Fibroblast of lung (primary cell): ENCODE measurements at regions not wholly inside any gene's neighbourhood (a gene's known extent, or its start where the extent isn't known, plus 50 kb on each side); places are given as distances from the start of the nearest gene placed in this dataset.

ENCODE experiments used
- EZH2 ChIP-seq: IDR thresholded peaks from 2 replicates; pipeline ENCODE4 v1.5.1; 2012; ENCODE audit warnings: low read length, control low read depth, mild to moderate bottlenecking; ENCODE audit errors: missing control alignments
- TF ChIP-seq, protein P1 (sequence below), 2 donors: IDR thresholded peaks in 1 of 2; conservative IDR thresholded peaks in 1 of 2; 1 replicate in 1 of 2; 2 replicates in 1 of 2; pipeline ENCODE4 v1.5.1; 2011 to 2012; ENCODE audit warnings: low read length in 2 of 2, control low read depth in 1 of 2, inconsistent platforms in 1 of 2, low read depth in 1 of 2, mild to moderate bottlenecking in 1 of 2

DNA sequence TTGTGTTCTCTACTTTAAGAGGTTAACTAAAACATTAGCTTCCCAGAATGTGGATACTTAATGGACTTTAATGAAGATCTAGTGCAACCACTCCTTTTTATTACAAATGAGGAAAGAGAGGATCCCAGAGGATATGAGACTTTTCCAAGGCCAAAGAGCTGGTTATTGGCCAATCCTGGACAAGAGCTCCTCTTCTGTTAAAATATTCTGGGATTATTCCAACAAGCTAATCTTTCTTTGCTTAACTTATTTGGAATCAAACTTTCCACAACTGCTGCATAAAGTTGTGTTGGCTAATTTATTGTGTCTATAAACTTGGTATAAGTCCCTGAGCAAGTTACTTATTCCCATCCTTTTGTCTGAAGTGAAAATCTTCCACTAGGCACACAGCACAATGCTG is 174.2 kb upstream of the HCCS start:
- TF ChIP-seq, protein P1, sequence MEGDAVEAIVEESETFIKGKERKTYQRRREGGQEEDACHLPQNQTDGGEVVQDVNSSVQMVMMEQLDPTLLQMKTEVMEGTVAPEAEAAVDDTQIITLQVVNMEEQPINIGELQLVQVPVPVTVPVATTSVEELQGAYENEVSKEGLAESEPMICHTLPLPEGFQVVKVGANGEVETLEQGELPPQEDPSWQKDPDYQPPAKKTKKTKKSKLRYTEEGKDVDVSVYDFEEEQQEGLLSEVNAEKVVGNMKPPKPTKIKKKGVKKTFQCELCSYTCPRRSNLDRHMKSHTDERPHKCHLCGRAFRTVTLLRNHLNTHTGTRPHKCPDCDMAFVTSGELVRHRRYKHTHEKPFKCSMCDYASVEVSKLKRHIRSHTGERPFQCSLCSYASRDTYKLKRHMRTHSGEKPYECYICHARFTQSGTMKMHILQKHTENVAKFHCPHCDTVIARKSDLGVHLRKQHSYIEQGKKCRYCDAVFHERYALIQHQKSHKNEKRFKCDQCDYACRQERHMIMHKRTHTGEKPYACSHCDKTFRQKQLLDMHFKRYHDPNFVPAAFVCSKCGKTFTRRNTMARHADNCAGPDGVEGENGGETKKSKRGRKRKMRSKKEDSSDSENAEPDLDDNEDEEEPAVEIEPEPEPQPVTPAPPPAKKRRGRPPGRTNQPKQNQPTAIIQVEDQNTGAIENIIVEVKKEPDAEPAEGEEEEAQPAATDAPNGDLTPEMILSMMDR (conservative IDR thresholded peaks at IDR 0.05 in 1 of 2, IDR thresholded peaks at IDR 0.05 in 1 of 2; ENCODE audit: low read depth in 1 of 2, low read length in 2 of 2) = no peak
- no peak for TF ChIP-seq EZH2
